Effector CD4-positive, alpha-beta T cell (primary cell): ENCODE measurements at regions not wholly inside any gene's neighbourhood (a gene's known extent, or its start where the extent isn't known, plus 50 kb on each side); places are given as distances from the start of the nearest gene placed in this dataset.

Experiments used
- DNase-seq: peaks from one replicate; pipeline ENCODE4 v3.0.0-alpha.2; 2020

DNA sequence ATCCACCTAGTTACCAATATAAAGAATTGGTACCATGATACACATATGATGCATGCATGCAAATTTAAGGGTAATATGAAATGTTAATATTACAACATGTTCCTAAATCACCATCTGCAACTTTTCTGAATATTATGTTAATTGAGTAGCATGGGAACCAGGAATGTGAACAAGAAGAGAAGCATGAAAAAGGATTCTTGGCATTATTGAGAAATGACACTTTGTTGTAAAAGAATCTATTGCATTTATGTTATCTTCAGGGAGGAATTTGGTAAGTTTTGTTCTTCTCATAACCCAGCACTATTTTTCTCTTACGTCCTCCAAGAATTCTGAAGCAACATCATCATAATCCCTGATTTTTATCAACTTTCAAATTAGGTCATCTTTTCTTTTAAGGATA, 159.9 kb upstream of the SLC25A13 start:
- no peak for DNase-seq

DNA sequence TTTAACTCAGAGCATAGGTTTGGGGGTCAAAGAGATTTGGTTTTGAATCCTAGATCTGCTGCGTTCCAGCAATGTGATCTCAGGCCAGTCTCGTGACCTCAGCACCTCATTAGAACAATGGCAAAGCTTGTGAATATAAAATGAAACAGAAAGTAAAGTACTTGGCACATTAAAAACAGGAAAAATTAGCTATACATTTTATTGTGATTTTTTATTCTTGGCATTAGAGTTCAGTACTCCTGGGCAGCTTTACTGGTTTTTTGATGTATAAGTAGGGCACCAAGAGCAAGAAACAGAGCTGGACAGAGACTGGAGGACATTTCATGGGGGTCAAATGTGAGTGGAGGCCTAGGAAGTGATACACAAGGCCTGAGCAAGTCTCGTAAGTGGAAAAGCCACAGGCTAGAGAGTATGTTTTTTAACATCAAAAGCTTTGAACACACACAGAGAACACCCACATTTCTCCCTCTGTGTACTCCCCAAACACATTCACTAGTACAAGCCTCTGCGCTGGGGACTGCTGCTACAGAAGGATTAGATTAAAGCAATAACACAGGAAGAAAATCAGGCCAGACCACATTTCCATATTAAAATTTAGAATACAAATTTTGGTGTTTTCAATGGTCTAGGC, 157.2 kb upstream of the SLC25A13 start:
- no peak for DNase-seq

DNA sequence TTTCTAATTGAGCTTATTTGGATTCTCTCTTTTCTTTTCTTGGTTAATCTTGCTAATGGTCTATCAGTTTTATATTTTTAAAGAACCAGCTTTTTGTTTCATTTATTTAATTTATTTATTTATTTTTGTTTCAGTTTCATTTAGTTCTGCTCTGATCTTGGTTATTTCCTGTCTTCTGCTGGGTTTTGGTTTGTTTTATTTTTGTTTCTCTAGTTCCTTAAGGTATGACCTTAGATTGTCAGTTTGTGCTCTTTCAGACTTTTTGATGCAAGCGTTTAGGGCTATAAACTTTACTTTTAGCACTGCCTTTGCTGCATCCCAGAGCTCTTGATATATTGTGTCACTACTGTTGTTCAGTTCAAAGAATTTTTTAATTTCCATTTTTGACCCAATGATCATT, 149.7 kb upstream of the SLC25A13 start:
- no peak for DNase-seq

DNA sequence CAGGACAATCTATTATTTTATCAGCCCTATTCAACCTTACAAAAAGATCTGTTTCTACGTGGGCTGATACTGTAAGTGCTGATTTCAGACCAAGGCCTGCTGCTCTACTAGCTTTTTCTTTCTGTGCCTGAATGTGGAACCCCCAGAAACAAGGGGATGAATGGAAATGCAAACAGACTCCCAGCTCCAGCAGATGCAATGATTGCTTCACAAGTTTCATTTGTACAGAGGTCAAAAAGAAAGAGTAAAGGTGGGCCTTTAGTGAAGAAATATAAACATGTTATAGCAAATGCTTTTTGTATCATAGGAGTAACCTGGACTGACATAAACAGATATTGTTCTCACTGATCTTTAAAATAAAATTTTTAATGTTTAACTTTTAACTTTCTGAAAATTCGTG, 130.2 kb upstream of the SLC25A13 start:
- DNase-seq = no peak

DNA sequence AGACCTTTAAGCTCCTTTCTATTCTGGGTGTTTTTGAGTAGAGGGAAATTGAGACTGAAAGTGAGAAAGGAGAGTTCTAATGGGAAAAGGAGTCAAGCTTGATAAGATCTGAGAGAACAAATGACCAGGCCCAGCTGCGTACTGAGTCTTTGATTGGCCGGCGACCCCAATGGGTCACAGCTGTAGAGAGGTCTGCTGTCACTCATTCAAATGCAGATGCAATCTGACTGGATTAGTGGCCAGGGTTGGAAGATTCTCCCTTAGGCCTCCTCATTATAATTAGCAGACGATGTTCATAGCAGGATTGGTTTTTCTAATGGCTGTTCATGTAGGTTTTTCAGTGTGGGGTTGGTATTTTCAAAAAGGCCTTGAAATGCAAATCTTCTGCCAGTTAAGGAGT, 127.2 kb upstream of the SLC25A13 start:
- no peak for DNase-seq

DNA sequence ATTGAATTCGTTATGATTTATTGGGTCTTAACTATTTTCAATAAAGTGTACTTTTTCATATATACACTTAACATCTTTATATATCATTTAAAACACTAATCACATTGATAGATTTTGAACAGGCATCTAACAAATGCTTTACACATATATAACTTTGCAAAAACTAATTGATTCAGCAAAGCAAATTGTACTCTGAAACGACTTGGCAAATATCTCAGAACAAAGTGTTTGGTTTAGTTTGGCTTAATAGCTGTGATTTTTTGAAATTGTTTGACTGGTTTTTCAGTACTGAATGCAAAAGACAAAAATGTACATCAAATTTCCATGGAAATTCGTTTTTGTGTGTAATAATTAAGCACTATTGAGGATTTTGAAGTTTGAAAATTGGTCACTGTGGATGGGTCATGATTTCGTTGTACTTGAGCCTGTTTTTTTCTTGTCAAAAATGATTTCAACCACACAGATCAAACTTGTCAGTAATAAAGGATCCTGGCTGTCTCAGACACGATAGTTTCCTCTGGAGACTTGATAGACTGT, 125.3 kb upstream of the SLC25A13 start:
- DNase-seq = no peak

GRCh38 chr7:96441436-96442084, 119.7 kb upstream of the SLC25A13 start:
- DNase-seq = no peak

GRCh38 chr7:96440328-96440727, 118.4 kb upstream of the SLC25A13 start:
- DNase-seq = no peak

- DNase-seq = no peak
Observed at GRCh38 chr7:96436880-96437279, 115.0 kb upstream of the SLC25A13 start.

DNA sequence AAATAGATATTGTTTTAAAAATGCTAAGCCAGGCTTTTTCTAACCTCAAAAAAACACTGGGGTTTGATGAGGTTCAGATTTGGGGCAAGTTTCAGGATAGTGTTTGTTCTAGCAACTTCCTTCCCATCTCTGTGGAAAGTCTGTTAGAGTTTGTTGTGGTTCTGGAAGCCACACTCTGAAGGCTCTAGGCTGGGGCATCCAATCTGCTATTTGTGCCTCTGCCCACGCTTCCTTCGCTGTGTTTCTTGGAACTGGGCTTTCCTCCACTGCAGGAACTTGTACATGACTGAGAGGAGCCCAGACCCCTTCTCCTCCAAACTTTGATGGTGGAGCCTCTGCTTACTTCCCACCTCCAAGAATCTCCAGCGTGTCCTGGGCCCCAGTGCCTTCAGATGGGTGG, 108.5 kb upstream of the SLC25A13 start:
- DNase-seq = no peak

GRCh38 chr7:96427143-96427542, 105.2 kb upstream of the SLC25A13 start:
- DNase-seq = no peak

- no peak for DNase-seq
Observed at GRCh38 chr7:96426685-96427084, 104.8 kb upstream of the SLC25A13 start.

GRCh38 chr7:96426027-96426426, 104.1 kb upstream of the SLC25A13 start:
- no peak for DNase-seq

- DNase-seq = no peak
Observed at GRCh38 chr7:96424411-96424810, 102.5 kb upstream of the SLC25A13 start.

GRCh38 chr7:96422388-96422787, 100.5 kb upstream of the SLC25A13 start:
- DNase-seq = no peak

DNA sequence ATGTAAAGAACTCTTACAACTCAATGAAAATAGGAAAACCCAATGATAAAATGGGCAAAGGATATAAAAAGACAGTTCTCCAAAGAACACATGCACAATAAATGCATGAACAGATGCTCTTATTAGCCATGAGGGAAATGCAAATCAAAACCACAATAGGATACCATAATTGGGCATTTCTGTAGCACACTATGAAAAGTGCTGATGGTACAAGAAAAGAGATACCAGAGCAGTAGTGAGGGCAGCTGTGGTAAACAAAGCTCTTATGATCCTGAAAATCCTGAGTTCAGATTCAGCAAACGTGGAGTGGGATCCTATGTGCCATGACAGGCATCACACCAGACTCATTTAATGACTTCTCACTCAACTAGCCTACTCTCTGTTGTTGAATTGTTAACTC, 96.7 kb upstream of the SLC25A13 start:
- DNase-seq = no peak

DNA sequence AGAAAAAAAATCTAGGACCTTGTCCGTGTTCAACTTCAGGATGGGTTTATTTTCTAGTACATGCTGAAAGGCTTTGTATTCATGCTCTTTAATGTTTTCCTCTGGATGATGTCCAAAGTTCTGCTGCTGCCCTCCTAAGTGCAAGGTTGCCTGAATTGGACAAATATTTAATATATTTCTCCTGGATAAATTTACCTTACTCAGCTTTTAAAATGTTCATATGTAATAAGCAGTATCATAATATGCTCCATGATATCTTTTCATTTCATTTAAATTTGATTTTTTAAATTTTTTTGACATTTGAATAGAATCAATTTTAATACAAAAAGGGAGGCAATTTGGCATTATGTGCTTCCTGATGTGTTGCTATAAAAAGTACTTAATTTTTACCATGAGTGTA, 95.9 kb upstream of the SLC25A13 start:
- DNase-seq = no peak

- no peak for DNase-seq
Observed at GRCh38 chr7:96416599-96416998, 94.7 kb upstream of the SLC25A13 start.

GRCh38 chr7:96416116-96416515, 94.2 kb upstream of the SLC25A13 start:
- DNase-seq = no peak

DNA sequence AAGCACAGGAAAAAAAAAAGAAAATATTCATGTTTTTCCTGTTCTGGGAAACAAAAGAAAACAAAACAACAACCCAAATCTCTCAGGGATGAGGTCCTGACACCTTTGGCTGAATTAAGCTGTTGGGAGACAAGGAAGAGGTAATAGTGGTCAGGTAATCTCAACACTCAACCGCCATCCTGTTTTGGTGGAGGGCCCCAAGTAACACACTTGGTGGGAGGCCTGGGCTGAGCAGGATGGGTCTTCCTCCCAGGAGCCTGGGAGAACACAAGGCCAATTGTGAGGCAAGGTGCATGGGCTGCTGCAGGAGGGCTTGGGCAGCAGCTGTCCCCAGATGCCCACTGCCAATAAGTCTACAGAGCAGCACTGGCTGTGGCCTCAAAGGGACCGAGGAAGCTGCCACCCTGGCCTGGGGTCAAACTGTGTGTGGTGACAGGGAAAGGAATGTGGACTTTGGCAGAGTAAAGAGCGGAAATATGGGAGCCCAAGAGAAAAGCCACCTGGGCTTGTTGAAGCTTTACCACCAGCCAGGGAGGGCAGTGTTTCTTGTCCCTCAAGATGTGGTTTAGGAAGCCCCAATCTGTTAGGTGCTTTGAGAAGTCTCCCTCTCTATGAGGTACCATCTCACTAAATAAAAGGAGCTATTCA, 93.5 kb upstream of the SLC25A13 start:
- DNase-seq = no peak

DNA sequence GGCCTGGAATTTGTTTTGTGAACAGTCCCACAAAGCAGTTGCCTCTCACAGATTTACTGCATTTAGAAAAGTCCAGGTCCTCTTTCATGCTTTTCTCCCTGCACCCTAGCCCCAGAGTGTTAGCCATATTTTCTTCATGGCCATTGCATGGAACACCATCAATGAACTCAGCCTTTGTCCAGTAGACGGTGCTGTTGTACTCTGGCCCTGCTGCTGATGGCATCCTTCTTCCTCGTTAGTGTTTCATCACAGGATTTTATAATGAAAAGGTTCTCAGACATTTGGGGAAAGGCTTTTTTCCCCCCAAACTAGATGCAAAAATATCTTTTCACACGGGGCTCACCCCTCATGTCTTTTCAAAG, 93.0 kb upstream of the SLC25A13 start:
- DNase-seq = peak; percentile 3

GRCh38 chr7:96410126-96410839, 88.4 kb upstream of the SLC25A13 start:
- DNase-seq = no peak

- DNase-seq = no peak
Observed at GRCh38 chr7:96408881-96409280, 87.0 kb upstream of the SLC25A13 start.

DNA sequence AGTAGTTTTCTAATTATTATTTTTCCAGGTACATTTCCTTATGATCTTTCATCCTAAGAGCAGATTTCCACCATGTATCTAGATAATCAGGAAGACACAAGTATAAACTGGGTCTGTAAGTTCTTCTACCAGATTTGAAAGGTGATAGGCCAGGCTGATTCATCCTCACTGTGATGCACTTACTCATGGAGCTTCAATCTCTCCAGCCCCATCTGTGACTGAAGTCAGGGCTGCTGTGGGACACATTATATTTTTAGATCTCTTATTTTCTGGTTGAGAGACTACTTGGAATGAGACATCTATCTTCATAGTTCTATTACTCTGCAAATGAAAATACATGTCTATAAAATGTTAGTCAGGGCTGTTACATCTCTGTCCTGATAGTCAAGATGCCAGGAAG, 85.5 kb upstream of the SLC25A13 start:
- no peak for DNase-seq
